Left renal pelvis (tissue), 4 donors: ENCODE measurements at regions not wholly inside any gene's neighbourhood (a gene's known extent, or its start where the extent isn't known, plus 50 kb on each side); places are given as distances from the start of the nearest gene placed in this dataset.
"Not testable (repeated sequence)": the region's sequence is repeated elsewhere in the genome, so short reads cannot be mapped to it uniquely, and the experiment has no call there.

Experiments
- DNase-seq, 4 donors: peaks; one replicate each; pipeline ENCODE4 v3.0.0-alpha.2; 2013; ENCODE audit warnings: low read depth in 4 of 4, low spot score in 3 of 4

DNA sequence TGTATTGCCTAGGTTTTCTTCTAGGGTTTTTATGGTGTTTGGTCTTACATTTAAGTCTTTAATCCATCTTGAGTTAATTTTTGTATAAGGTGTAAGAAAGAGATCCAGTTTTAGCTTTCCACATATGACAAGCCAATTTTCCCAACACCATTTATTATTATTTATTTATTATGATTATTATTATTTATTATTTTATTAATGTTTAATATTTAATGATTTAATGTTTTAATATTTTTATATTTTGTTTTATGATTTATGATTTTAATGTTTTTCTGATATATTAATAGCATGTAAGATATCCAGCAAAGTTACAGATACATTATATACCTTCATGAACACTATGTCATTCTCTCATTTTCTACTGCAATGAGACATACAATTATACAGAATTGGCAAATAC lies 1082.0 kb downstream of the DSC3 start:
- DNase-seq, result no peak

DNA sequence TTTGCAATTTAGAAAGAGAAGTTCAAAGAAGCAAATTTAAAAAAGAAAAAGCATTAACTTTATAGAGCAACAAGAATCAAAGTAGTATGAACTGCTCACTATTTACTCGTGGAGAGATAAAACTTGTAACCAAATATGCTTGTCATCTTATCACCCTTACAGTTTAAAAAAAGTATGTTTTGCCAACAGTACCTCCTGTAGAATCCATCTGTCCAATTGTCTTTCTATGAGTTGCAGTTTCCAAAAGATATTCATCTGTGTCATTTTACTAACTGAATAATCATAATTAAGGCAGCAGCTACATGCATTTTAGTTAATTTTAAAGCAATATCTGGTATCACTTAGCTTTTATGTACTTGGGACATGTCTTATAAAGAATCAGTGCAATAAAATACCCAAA lies 1112.3 kb downstream of the DSC3 start:
- DNase-seq, result no peak

DNA sequence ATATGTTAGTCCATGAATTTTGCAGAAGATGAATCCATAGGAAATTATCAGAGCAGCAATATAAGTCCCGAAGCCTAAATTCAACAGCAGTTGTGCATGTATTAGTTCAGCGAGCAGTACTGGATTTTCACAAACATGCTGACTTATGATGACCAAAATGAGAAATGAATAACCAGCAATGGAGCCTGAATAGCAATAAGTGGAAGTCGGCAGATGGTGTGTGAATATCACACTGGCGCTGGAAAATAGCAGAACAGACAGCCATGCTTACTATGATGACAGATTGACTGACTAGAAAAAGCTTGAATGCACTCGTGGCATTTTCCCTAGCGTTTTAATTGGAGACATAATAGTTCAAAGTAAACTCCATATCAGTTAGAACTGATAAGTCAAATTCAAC lies 1114.5 kb downstream of the DSC3 start:
- DNase-seq, result no peak

DNA sequence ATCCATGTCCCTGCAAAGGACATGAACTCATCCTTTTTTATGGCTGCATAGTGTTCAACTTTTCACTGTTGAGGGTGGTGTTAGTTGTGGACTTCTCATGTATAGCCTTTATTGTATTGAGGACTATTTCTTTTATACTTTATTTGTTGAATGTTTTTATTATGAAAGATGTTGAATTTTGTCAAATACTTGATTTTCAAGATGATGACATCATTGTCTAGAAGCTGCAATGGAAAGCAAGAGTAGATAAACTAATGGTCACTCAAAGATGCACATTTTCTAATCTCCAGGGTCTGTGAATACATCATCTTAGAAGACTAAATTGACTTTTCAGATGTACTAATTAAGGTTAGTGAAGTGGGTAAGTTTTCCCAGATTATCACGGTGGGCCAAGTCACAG lies 1117.0 kb downstream of the DSC3 start:
- DNase-seq, result no peak

DNA sequence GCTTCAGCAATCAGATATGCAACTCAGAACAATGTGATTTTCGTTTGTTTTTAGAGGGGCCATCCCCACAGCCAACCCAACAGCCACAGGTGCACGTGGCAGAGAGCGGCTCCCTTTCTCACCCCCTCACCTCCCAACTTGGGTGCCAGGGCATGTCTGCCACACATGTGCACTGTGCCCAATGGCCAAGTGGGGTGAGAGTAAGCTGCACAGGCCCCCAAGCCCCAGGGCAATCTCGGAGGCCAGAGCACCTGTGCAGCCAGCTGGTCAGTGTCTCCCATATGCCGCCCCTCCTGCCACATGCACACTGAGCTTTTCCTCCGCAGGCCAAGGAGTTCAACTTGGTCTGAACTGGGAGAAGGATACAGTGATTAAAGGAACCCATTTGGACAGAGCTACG lies 1130.2 kb downstream of the DSC3 start:
- DNase-seq, result no peak

DNA sequence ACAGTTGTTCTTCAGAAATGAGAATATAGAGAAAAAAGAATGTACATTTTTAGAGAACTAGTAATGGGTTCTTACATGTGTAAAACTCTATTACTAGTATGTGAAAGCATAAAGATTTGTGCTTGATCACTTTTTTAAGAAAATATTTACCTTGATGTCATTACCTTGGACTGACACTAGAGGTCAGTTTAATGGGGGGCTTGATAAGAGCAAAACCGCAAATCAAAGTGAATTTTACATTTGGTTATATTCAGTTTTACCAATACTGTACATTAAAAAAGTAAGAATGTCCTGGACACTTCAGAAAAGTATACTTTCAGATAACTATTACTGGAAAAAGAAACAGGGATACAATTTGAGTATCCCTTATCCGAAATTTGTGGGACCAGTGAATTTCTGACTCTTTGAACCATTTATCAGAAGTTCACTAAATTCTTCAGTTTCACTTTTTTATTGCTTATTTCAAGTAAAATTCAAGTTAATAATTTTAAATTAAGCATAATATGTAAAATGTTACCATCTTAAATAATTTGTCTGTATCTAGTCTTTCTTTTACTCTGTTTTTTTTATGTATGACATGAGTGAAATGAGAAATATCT lies 1149.5 kb downstream of the DSC3 start:
- no peak for DNase-seq

DNA sequence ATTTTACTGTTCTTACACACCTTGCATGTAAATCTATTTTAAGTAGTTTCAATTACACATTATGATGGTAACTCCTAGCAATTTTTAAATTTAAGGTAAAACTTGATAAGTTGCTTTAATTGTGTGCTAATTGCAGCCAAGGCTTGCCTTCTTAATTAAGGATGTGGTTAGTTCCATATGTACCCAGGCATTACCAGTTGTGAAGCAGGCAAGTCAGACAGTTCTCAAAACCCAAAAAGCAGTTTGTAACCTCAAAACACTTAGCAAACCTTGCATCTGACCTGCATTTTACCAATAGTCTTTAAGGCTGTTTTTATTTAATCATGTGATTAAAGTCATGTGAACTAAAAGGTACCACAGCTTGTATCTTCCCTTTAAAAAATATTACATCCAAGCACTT lies 1159.4 kb downstream of the DSC3 start:
- DNase-seq, result no peak

DNA sequence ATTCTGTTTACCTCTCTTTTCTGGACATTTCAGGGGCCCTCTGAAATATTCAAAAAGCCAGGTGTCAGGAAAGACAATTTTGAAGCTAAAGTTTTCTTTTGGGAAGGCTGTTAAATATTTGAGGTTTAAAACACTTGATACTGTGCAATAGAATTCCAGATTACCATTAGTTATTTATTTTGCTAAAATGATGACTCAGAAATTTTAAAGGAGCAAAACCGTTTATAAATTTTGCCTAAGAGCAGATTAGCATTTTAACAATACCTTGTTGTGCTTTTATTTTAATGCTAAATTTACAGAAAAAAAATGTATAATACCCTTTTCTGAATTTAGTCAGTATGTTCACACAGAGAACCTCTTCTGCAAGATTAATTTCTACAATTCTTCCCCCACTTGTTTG lies 1159.9 kb downstream of the DSC3 start:
- DNase-seq, result no peak

DNA sequence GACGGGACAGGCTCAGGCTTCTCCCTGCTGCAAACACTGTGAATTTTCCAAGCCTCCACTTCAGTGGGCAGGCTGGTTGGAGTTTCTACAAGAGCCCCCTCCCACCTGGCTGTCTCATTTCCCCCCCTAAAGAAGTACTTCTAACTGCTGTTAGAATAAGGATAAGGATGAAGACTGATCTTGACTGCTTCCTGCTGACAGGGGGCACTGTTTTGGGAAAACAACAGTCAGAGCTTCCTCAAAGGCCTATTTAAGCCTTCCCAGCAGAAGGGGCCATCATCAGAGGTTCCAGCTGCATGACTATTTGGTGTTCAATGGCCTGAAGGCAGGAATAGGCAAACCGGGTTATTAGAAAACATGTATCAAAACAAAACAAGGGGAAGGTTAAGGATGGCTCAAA lies 1162.8 kb downstream of the DSC3 start:
- no peak for DNase-seq

DNA sequence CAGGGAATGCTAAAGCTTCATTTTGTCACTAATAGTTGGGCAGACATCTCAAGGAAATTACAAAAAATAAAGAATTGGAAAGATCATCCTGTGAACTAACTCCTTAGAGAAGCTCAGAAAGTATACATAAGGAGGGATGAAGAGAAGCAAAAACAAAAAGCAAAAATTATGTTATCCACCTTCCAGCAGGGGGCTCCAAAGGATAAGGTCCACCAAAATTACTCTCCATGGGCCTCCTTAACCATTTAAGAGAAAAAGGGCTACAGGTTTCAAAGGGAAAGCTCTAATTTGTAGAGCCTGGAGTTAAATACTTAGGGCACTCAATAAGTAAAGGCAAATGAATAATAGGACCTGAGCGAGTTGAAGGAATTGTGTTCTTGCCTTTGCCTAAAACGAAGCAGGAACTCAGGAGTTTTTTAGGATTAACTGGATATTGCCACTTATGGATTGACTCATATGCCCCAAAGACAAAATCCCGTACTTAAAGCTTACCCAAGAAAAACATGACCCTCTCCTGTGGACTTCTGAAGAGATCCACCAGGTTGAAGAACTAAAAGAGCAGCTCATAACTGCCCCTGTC lies 1167.9 kb downstream of the DSC3 start:
- peak in 3 of 4 donors; percentile 2 to 20 (median 11) for DNase-seq

DNA sequence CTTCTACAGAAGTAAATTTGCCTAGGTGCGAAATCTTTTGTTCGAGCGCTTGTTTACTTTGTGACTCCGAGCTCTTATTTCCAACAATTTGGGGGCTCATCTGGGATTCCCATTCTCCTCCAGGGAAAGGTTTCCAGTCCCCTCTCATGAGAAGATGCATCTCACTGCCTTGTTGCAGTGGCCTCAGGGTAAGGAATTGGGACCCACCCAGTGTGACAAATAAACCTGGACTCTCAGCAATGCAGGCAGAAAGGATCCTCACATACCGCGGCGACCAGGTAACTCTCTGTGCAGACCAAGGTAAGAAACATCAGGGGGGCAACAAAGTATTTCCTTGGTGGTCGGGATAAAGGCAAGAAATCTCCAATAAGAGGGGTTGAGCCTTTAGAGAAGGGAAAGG lies 1169.3 kb downstream of the DSC3 start:
- DNase-seq, result no peak

DNA sequence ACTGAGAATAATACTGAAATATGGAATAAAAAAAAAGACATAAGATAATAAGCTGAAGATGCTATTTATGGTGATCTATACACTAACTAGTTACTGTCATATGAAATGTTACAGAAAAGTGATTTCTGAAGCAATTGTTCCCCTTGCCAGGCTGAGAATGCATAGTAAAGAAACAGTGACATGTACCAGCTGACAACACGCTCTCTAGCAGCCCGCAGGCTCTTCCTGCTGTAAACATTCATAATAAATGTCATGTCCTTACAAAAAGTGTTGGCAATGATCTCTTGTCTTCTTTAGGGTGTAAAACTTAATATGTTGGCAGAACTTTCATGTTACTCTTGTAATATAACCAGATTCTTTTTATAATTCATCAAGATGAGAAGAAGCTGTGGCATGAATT lies 1171.3 kb downstream of the DSC3 start:
- DNase-seq, result no peak

DNA sequence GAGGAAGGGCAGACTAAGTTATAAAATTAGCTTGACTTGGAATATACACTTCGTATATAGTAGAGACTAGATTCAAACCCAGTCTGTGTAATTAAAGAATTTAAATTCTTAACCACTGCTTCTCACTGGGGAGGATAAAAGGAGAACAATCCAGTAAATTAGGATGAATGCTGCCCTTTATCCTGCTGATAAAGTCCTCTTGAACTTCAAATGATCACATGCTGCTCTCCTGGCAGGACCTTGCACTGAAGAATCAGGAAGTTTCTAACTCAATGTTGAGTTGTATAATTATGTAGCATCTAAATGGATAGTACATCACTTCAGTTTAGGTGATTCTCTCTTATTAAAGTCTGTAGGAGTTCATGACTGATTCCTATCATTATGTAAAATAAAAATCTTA lies 1179.7 kb downstream of the DSC3 start:
- DNase-seq, result no peak

DNA sequence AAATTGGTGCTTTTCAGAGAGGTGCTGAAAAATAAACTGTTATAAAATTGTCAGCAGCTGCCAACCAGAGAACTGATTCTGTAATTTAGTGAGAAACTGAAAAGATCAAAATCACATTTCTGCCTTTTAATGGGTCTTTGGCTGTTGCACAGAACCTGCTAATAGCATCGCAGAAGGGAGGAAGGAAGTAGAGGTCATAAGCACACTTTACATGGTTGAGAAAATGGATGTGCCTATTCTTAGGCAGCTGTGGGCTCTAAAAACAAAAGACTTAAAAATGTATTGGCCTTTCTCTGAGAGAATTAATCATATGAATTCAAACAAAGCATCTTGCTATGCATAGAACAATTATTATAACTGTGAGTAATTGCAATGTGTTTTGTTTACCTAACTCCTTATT lies 1186.9 kb downstream of the DSC3 start:
- DNase-seq, result no peak

DNA sequence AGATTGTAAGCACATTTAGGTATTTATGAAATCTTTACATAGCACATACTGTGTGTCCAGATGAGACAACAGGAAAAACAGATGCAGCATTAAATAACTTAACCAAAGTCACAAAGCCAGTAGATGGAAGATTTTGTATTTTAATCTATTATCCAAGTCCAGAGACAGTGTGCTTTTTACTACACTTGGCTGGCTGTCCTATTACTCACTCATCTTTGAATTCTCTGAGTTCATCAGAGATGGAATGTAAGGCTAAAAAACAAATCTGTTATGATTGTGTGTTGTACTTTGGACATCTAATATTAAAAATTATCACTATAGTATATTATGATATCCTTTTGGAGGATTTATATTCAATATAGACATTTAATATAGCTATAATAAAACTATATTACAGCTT lies 1189.4 kb downstream of the DSC3 start:
- DNase-seq, result no peak

DNA sequence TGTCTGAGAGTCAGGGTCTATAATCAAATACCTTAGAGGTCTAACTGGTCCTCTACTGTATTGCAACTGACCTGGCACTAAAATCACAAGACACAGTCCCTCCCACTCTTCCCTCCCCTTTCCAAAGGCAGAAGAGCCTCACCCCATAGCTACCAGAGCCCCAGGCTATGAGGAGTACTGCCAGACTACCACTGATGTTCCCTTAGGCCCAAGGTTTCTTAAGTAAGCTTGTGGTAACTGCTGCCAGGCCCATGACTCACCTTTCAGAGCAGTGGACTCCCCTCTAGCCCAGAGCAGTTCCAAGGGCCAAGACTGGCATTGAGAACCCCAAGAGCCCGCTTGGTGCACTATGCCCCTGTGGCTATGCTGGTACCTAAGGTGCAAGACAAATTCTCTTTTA lies 1193.4 kb downstream of the DSC3 start:
- no peak for DNase-seq

DNA sequence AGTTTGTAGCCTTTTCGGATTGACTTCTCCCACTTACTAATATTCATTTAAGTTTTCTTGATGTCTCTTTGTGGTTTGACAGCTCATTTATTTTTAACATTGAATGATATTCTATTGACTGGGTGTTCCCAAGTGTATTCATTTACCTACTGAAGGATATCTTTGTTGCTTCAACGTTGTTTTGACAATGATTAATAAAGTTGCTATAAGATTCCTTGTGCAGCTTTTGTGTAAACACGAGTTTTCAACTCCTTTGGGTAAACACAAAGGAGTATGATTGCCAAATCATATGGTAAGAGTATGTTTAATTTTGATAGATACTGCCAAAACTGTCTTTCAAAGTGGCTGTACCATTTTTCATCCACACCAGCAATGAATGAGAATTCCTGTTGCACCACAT lies 1200.9 kb downstream of the DSC3 start:
- no peak for DNase-seq

DNA sequence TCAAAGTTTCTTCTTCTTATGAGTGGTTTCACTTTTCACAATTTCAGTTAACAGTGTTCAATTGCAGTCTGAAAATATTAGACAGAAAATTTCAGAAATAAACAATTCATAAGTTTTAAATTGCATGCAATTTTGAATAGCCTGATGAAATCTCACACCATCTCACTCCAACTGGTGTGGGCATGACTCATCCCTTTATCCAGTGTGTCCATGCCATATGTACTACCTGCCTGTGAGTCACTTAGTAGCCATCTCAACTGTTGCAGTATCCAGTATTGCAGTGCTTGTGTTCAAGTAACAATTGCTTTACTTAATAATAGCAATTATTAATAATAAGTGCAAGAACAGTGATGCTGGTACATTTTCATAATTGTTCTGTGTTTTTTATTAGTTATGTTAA lies 1202.5 kb downstream of the DSC3 start:
- DNase-seq, result no peak

DNA sequence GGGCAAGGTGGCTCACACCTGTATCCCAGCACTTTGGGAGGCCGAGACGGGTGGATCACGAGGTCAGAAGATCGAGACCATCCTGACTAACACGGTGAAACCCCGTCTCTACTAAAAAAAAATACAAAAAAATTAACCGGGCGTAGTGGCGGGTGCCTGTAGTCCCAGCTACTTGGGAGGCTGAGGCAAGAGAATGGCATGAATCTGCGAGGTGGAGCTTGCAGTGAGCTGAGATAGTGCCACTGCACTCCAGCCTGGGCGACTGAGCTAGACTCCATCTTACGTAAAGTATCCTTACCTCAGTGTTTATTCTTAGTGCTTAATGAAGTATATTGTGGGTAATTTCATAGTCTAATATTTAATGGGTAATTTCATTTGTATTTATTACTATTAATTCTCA lies 1203.6 kb downstream of the DSC3 start:
- DNase-seq, result not testable (repeated sequence)

DNA sequence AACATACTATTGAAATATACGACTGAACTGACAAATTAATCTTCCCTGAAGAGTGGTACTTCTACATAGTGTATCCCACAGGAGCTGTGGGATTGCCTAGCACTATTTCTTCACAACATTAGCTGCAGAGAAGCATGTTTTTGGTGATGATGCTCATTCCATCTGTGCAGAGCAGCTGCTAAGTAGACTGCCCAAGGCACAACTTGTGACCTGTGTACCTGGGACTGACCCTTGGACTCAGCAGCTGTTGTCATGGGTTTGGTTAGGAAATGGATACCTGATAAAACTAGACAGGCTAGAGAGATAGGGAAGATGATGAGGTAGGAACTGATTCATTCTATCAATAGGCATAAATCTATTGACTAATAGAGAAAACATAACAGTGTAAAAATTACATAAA lies 1204.0 kb downstream of the DSC3 start:
- no peak for DNase-seq

DNA sequence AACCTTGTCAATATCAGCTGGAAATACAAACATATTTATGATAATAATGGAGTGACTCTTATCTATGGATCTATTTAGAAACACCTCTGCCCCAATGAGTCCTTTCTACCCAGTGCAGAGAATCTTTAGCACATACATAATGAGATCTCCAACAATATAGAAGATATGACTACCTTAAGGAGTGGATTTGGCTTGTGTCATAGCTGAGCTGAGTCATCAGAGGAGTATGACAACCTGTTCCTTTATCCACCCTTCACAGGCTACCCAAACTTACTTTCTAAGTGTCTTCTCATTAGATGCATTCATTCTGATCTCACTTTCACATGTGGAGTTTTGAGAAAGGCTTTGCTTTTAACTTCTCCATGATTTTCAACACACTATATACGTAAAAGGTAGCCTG lies 1218.9 kb downstream of the DSC3 start:
- no peak for DNase-seq

DNA sequence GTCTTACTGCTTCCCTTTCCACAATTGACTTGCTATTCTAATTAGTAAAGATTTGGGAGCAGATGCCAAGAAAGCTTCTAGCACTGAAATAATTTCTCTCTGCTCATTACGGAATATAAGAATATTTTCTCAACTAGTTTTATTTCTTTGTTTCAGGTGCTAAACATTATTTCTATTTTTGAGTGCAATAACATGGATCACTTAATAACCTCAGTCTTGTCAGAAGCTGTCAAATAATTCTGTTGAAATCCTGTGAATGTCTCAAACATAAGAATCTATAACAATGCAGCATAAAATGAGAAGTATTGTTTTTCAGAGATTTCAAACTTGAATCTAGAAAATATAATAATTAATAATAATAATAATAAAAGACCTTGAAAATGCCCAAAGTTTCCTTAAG lies 1221.0 kb downstream of the DSC3 start:
- no peak for DNase-seq

DNA sequence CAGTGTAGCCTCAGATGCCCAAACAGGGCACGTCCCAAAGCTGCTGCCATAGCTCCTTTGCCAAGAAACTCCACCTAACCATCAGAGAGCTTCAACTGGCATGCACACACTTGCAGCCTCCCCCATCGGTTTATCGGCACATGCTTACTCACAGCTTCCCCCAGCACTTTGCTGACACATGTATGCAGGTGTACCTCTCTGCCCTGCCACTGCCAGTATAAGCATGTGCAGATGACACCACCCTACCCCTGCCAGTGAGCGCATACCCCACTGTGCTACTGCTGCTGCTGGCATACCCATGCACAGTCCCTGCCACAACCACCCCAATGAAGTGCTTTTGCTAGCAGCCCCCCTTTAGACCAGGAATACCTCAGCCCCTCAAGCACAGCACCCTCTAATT lies 1231.0 kb downstream of the DSC3 start:
- no peak for DNase-seq
